HepG2 (cell line): ENCODE measurements at regions not wholly inside any gene's neighbourhood (a gene's known extent, or its start where the extent isn't known, plus 50 kb on each side); places are given as distances from the start of the nearest gene placed in this dataset.
A peak's percentile ranks its signal among the peaks of the same experiment; 100 is the strongest.

Source experiments
- ATAC-seq: fragments of 200-7000 bp; cut with Tn5 transposase; 3 replicates; pipeline ENCODE4 v1.9.1; 2020; ENCODE audit warnings: mild to moderate bottlenecking, moderate library complexity
- BruUV-seq: library from RNA; stranded (reverse); fragments of 400-500 nt; replicated peaks from 2 replicates; lab custom pipeline; 2021; lab: Mats Ljungman, UMichigan
- CTCF ChIA-PET: fragments of 300-600 bp; formaldehyde crosslinking; extraction: SDS; loops from one replicate; lab custom pipeline; 2021; ENCODE audit warnings: low total read pairs, inconsistent platforms, low intra/inter-chr PET ratio; lab: Yijun Ruan, JAX
- POLR2A ChIA-PET: fragments of 350-600 bp; sonication (Branson Sonifier 250); formaldehyde crosslinking; loops from one replicate; lab custom pipeline; 2020; ENCODE audit warnings: antibody characterized with exemption, inconsistent platforms; lab: Yijun Ruan, JAX
- DNase-seq: peaks from one replicate; pipeline ENCODE4 v3.0.0-alpha.2; 2015; ENCODE audit warnings: low spot score
- FAIRE-seq: peaks from 3 replicates; lab custom pipeline; 2011; peaks lifted over from hg19 to GRCh38; lab: Jason Lieb, UNC
- H2AFZ ChIP-seq: one replicate; pipeline ENCODE4 v1.6.1; 2011; ENCODE audit warnings: low read length, inconsistent platforms
- H3K27ac ChIP-seq: fragments of 300-600 bp; 3 replicates; pipeline ENCODE4 v1.8.0; 2011; ENCODE audit warnings: mixed run types, mild to moderate bottlenecking, mixed read lengths, low read length, inconsistent platforms; ENCODE audit not compliant: insufficient read depth; ENCODE audit errors: extremely low read length
- H3K27me3 ChIP-seq, 2 experiments: fragments of 200-600 bp in 1 of 2; 2 replicates in 1 of 2; 3 replicates in 1 of 2; pipeline versions ENCODE4 v1.6.0 to v1.8.0; 2011; ENCODE audit warnings: low read length in 2 of 2, mild to moderate bottlenecking in 2 of 2, moderate library complexity in 2 of 2, inconsistent platforms in 1 of 2; ENCODE audit not compliant: insufficient read depth in 2 of 2, control insufficient read depth in 1 of 2
- H3K36me3 ChIP-seq, 2 experiments: fragments of 200-600 bp in 1 of 2; replicated peaks in 1 of 2; 2 replicates in 1 of 2; 3 replicates in 1 of 2; pipeline versions ENCODE4 v1.5.1 to v1.8.0; 2011; ENCODE audit warnings: low read length in 2 of 2, inconsistent platforms in 1 of 2; ENCODE audit not compliant: insufficient read depth in 2 of 2, control insufficient read depth in 1 of 2
- H3K4me1 ChIP-seq: 2 replicates; pipeline ENCODE4 v1.5.1; 2012; ENCODE audit warnings: low read length, inconsistent platforms; ENCODE audit not compliant: insufficient read depth
- H3K4me2 ChIP-seq: 2 replicates; pipeline ENCODE4 v1.6.0; 2011; ENCODE audit warnings: low read depth, low read length, inconsistent platforms
- H3K4me3 ChIP-seq, 3 experiments: fragments of 200-600 bp in 1 of 3; sonication (generic), shearing (Covaris generic) in 1 of 3; replicated peaks in 1 of 3; 2 replicates each; pipeline ENCODE4 v1.5.1; 2011 to 2016; ENCODE audit warnings: low read length in 3 of 3, inconsistent platforms in 2 of 3, low read depth in 2 of 3, mild to moderate bottlenecking in 2 of 3, control low read depth in 1 of 3, mixed read lengths in 1 of 3; ENCODE audit not compliant: insufficient read depth in 1 of 3
- H3K79me2 ChIP-seq: one replicate; pipeline ENCODE4 v1.6.1; 2011; ENCODE audit warnings: low read length, inconsistent platforms; ENCODE audit not compliant: insufficient read depth
- H3K9ac ChIP-seq: 2 replicates; pipeline ENCODE4 v1.6.0; 2011; ENCODE audit warnings: mild to moderate bottlenecking, low read depth, low read length, inconsistent platforms; ENCODE audit not compliant: insufficient read depth
- H3K9me3 ChIP-seq: 2 replicates; pipeline ENCODE4 v1.5.1; 2012; ENCODE audit warnings: mild to moderate bottlenecking, low read length
- H4K20me1 ChIP-seq: 2 replicates; pipeline ENCODE4 v1.6.0; 2011; ENCODE audit warnings: inconsistent platforms, mild to moderate bottlenecking, low read length, moderate library complexity; ENCODE audit not compliant: insufficient read depth
- HES4 ChIP-seq: sonication (generic); formaldehyde crosslinking; IDR thresholded peaks from 2 replicates; pipeline ENCODE4 v1.9.0; 2021; ENCODE audit warnings: mild to moderate bottlenecking, missing genetic modification reagents, borderline replicate concordance
- HNRNPK ChIP-seq: fragments of 200-400 bp; formaldehyde crosslinking; IDR thresholded peaks from 2 replicates; pipeline ENCODE4 v1.6.1; 2018; ENCODE audit warnings: low read length, low read depth, moderate library complexity, mild to moderate bottlenecking; ENCODE audit not compliant: poor library complexity, severe bottlenecking
- KMT2B ChIP-seq: IDR thresholded peaks from 2 replicates; pipeline ENCODE4 v1.6.1; 2016; ENCODE audit warnings: missing genetic modification reagents, missing compliant biosample characterization
- PRPF4 ChIP-seq: fragments of 200-400 bp; formaldehyde crosslinking; IDR thresholded peaks from 2 replicates; pipeline ENCODE4 v1.6.1; 2016; ENCODE audit warnings: low read length, low read depth; ENCODE audit not compliant: poor library complexity, severe bottlenecking
- PTBP1 ChIP-seq: fragments of 200-400 bp; formaldehyde crosslinking; IDR thresholded peaks from 2 replicates; pipeline ENCODE4 v1.6.1; 2018; ENCODE audit warnings: low read length, low read depth; ENCODE audit not compliant: poor library complexity, severe bottlenecking
- SMAD3 ChIP-seq: sonication (generic); formaldehyde crosslinking; IDR thresholded peaks from 2 replicates; pipeline ENCODE4 v1.4.0; 2020; ENCODE audit warnings: missing genetic modification reagents
- ZBTB7B ChIP-seq: sonication (generic); formaldehyde crosslinking; IDR thresholded peaks from 2 replicates; pipeline ENCODE4 v1.4.0; 2020; ENCODE audit warnings: missing genetic modification reagents
- ZFP82 ChIP-seq: sonication (generic); formaldehyde crosslinking; IDR thresholded peaks from 2 replicates; pipeline ENCODE4 v1.5.1; 2020; ENCODE audit warnings: mild to moderate bottlenecking, missing genetic modification reagents, borderline replicate concordance
- ZNF160 ChIP-seq: sonication (generic); formaldehyde crosslinking; IDR thresholded peaks from 2 replicates; pipeline ENCODE4 v1.8.0; 2022; ENCODE audit warnings: mild to moderate bottlenecking, inconsistent platforms, missing genetic modification reagents
- ZNF30 ChIP-seq: sonication (generic); formaldehyde crosslinking; IDR thresholded peaks from 2 replicates; pipeline ENCODE4 v1.5.0; 2020; ENCODE audit warnings: mild to moderate bottlenecking, missing genetic modification reagents
- WGBS: methylation state at CpG from one replicate; pipeline ENCODE4 v1.1.6; 2017; ENCODE audit warnings: low lambda C conversion rate; 5-methylcytosine and 5-hydroxymethylcytosine counted together
- in situ Hi-C: cut with HindIII; loops from 2 replicates; pipeline ENCODE4 v1.10.0; 2017; ENCODE audit warnings: low pct_unique_long_range_greater_than_20kb; ENCODE audit not compliant: extremely low pct_ligation_motif_present
- intact Hi-C: fragments of 100-400 bp; cut with micrococcal nuclease; formaldehyde crosslinking; loops from one replicate; pipeline ENCODE4 v1.10.0; 2022; ENCODE audit not compliant: unreplicated experiment
- TF ChIP-seq, protein P1 (sequence below): sonication (generic); formaldehyde crosslinking; IDR thresholded peaks from 2 replicates; pipeline ENCODE4 v1.5.0; 2020; ENCODE audit warnings: mild to moderate bottlenecking, missing genetic modification reagents, borderline replicate concordance

DNA sequence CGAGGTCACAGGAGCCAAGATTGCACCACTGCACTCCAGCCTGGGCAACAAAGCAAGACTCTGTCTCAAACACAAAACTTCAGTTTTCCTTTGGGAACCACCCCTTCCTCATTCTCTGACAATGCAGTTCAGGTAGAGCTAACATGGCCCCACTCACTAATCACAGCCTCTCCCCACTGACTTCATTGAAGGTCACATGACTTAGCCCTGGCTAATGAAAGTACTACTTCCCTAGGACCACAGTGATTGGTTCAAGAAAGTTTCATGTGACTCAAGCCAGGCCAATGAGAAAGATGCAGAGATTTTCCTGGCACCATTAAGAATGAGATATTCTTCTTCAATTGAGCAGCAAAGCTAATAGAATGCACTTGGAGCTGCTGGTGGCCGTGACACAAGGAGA, 67.2 kb upstream of the GPBP1 start:
- WGBS: 92% methylated on average over 2 of the region's 2 CpGs
- TF ChIP-seq ZNF30 (CRISPR knock-in tag): no peak
- no peak for TF ChIP-seq HES4 (CRISPR knock-in tag)
- no peak for TF ChIP-seq HNRNPK
- TF ChIP-seq PRPF4: no peak
- ATAC-seq (no peak), DNase-seq (no peak), FAIRE-seq (no peak)
- intact Hi-C loops: no loop called here
- Histone ChIP-seq H3K4me2 (no peak overlapping the region), H3K79me2 (no peaks in the 10 kb centered on the region), H3K4me3 (no peak overlapping the region), H3K36me3 (no peaks in the 10 kb centered on the region), H2AFZ (no peak overlapping the region), H3K27me3 (no peaks in the 10 kb centered on the region), H4K20me1 (no peaks in the 10 kb centered on the region), H3K4me1 (peaks cover 69% of the 10 kb centered on the region), H3K27ac (no peak overlapping the region), H3K9me3 (no peaks in the 10 kb centered on the region), H3K9ac (no peak overlapping the region)
- ChIA-PET POLR2A (no interaction called here), CTCF (no interaction called here)
- in situ Hi-C loops: no loop called here
- BruUV-seq: no TSS peak

DNA sequence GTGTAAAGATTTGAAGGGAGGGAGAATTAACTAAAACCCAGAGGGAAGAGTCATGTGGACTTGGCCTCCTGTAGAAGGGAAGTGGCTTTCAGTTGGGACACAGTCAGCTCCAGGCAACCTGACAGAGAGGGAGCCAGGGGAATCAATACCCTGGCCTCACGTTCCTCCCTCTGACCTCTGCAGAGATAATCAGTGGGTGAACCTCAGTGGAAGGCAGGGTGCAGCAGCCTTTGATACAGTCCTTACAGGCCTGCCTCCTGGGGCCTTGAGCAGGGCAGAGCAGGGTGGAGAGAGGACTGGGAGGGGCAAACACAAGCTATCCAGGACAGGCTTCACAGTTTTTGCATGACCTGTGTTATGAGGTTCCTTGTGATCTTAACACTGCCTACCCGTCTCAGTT, 61.9 kb upstream of the GPBP1 start:
- CTCF ChIA-PET: no interaction called here
- DNase-seq (peak; percentile 83), ATAC-seq (peak; percentile 100), FAIRE-seq (peak; percentile 96)
- H3K4me2 ChIP-seq: peak overlapping the region; percentile 41
- H3K36me3 ChIP-seq: no peaks in the 10 kb centered on the region
- H3K27me3 ChIP-seq: no peaks in the 10 kb centered on the region
- H3K4me1 ChIP-seq: peaks cover 56% of the 10 kb centered on the region
- in situ Hi-C loops: no loop called here
- POLR2A ChIA-PET: interaction anchor here (1.2 to 1.8 kb wide), 2 partner anchors 9 to 202 kb away, joined by 6 read pairs; no protein-coding TSS in a partner anchor
- no peaks in the 10 kb centered on the region for H3K9me3 ChIP-seq
- intact Hi-C loops: loop anchor here (1.0 kb wide), 1 partner anchor 9 kb away; no protein-coding TSS in a partner anchor
- no peaks in the 10 kb centered on the region for H4K20me1 ChIP-seq
- 0% methylated on average over 1 of the region's 2 CpGs for WGBS
- H3K4me3 ChIP-seq: no peak overlapping the region; a peak in 2 of 6 replicates
- H3K79me2 ChIP-seq: no peaks in the 10 kb centered on the region
- H2AFZ ChIP-seq: no peak overlapping the region
- no TSS peak for BruUV-seq
- H3K9ac ChIP-seq: 0 out of 2 replicates have a peak overlapping the region, but pooled peaks have one; percentile 20
- peak overlapping the region; percentile 78 for H3K27ac ChIP-seq
- TF ChIP-seq ZBTB7B (CRISPR knock-in tag) (no peak; the same call in 1 of the 2 replicates), PTBP1 (no peak), ZNF160 (CRISPR knock-in tag) (no peak), SMAD3 (CRISPR knock-in tag) (no peak), ZFP82 (no peak), KMT2B (CRISPR knock-in tag) (no peak)
- TF ChIP-seq, protein P1, sequence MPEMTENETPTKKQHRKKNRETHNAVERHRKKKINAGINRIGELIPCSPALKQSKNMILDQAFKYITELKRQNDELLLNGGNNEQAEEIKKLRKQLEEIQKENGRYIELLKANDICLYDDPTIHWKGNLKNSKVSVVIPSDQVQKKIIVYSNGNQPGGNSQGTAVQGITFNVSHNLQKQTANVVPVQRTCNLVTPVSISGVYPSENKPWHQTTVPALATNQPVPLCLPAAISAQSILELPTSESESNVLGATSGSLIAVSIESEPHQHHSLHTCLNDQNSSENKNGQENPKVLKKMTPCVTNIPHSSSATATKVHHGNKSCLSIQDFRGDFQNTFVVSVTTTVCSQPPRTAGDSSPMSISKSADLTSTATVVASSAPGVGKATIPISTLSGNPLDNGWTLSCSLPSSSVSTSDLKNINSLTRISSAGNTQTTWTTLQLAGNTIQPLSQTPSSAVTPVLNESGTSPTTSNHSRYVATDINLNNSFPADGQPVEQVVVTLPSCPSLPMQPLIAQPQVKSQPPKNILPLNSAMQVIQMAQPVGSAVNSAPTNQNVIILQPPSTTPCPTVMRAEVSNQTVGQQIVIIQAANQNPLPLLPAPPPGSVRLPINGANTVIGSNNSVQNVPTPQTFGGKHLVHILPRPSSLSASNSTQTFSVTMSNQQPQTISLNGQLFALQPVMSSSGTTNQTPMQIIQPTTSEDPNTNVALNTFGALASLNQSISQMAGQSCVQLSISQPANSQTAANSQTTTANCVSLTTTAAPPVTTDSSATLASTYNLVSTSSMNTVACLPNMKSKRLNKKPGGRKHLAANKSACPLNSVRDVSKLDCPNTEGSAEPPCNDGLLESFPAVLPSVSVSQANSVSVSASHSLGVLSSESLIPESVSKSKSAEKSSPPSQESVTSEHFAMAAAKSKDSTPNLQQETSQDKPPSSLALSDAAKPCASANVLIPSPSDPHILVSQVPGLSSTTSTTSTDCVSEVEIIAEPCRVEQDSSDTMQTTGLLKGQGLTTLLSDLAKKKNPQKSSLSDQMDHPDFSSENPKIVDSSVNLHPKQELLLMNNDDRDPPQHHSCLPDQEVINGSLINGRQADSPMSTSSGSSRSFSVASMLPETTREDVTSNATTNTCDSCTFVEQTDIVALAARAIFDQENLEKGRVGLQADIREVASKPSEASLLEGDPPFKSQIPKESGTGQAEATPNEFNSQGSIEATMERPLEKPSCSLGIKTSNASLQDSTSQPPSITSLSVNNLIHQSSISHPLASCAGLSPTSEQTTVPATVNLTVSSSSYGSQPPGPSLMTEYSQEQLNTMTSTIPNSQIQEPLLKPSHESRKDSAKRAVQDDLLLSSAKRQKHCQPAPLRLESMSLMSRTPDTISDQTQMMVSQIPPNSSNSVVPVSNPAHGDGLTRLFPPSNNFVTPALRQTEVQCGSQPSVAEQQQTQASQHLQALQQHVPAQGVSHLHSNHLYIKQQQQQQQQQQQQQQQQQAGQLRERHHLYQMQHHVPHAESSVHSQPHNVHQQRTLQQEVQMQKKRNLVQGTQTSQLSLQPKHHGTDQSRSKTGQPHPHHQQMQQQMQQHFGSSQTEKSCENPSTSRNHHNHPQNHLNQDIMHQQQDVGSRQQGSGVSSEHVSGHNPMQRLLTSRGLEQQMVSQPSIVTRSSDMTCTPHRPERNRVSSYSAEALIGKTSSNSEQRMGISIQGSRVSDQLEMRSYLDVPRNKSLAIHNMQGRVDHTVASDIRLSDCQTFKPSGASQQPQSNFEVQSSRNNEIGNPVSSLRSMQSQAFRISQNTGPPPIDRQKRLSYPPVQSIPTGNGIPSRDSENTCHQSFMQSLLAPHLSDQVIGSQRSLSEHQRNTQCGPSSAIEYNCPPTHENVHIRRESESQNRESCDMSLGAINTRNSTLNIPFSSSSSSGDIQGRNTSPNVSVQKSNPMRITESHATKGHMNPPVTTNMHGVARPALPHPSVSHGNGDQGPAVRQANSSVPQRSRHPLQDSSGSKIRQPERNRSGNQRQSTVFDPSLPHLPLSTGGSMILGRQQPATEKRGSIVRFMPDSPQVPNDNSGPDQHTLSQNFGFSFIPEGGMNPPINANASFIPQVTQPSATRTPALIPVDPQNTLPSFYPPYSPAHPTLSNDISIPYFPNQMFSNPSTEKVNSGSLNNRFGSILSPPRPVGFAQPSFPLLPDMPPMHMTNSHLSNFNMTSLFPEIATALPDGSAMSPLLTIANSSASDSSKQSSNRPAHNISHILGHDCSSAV (CRISPR knock-in tag): no peak
